Esophagus muscularis mucosa (tissue), 4 donors: ENCODE measurements at regions not wholly inside any gene's neighbourhood (a gene's known extent, or its start where the extent isn't known, plus 50 kb on each side); places are given as distances from the start of the nearest gene placed in this dataset.

Source experiments
- DNase-seq: peaks from one replicate; pipeline ENCODE4 v3.0.0-alpha.2; 2017; ENCODE audit errors: extremely low spot score
- H3K27ac ChIP-seq, 4 donors: fragments of 200-600 bp; sonication (generic); replicated peaks in 1 of 4; 1 replicate in 3 of 4; 2 replicates in 1 of 4; pipeline ENCODE4 v1.5.1; 2016 to 2019; ENCODE audit warnings: mild to moderate bottlenecking in 1 of 4
- H3K27me3 ChIP-seq, 4 donors: fragments of 200-600 bp; sonication (generic); one replicate each; pipeline versions ENCODE4 v1.5.1 to v1.6.0; 2016 to 2019
- H3K36me3 ChIP-seq, 4 donors: fragments of 200-600 bp; sonication (generic); one replicate each; pipeline ENCODE4 v1.5.1; 2016 to 2019
- H3K4me1 ChIP-seq, 4 donors: fragments of 200-600 bp; sonication (generic); one replicate each; pipeline ENCODE4 v1.5.1; 2016 to 2019
- H3K4me3 ChIP-seq, 4 donors: fragments of 200-600 bp; sonication (generic); 1 replicate in 2 of 4; 2 replicates in 2 of 4; pipeline ENCODE4 v1.5.1; 2016 to 2019; ENCODE audit warnings: mild to moderate bottlenecking in 4 of 4, moderate library complexity in 1 of 4
- H3K9me3 ChIP-seq, 4 donors: fragments of 200-600 bp; sonication (generic); 1 replicate in 3 of 4; 2 replicates in 1 of 4; pipeline ENCODE4 v1.5.1; 2016 to 2019
- CTCF ChIP-seq, 3 experiments: fragments of 200-600 bp in 2 of 3; fragments of 450-650 bp in 1 of 3; sonication (generic) in 2 of 3; IDR thresholded peaks; one replicate each; pipeline ENCODE4 v1.5.1; 2017 to 2019; ENCODE audit warnings: antibody characterized with exemption in 3 of 3, mild to moderate bottlenecking in 2 of 3, moderate library complexity in 1 of 3
- EP300 ChIP-seq: sonication (generic); formaldehyde crosslinking; IDR thresholded peaks from one replicate; pipeline ENCODE4 v1.6.1; 2017; ENCODE audit warnings: antibody characterized with exemption
- POLR2A ChIP-seq: fragments of 450-650 bp; IDR thresholded peaks from one replicate; pipeline ENCODE4 v1.6.1; 2017; ENCODE audit warnings: antibody characterized with exemption, moderate library complexity, mild to moderate bottlenecking, low read depth
- POLR2AphosphoS5 ChIP-seq, 2 donors: sonication (generic); formaldehyde crosslinking; IDR thresholded peaks; one replicate each; pipeline ENCODE4 v1.6.1; 2017; ENCODE audit warnings: antibody characterized with exemption in 2 of 2
- WGBS: methylation state at CpG from one replicate; pipeline ENCODE4 v1.1.5; 2018; 5-methylcytosine and 5-hydroxymethylcytosine counted together
- intact Hi-C: fragments of 100-400 bp; cut with DNase I; formaldehyde crosslinking; loops from one replicate; pipeline ENCODE4 v1.15.1; 2023

DNA sequence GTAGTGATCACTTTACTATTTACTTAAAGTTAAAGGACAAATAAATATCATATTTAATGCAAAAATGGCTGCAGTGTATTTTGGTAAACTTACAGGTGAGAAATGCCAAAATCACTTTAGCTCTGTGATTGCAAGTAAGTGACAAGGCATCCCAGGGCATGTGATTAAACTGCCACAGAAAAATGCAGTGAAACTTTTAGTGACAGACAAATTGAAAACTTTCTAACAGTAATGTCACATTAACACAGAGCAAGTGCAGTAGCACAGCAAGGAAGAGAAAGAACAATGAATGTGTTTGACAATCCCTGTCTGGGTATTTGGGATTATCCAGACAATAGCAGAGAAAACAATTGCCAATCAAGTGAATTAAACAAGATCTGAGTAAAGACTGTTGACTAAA, 606.8 kb downstream of the SLCO4C1 start:
- TF ChIP-seq POLR2A = no peak
- TF ChIP-seq EP300 = no peak
- no peak for TF ChIP-seq POLR2AphosphoS5 (IDR thresholded peaks at IDR 0.05)
- TF ChIP-seq CTCF (IDR thresholded peaks at IDR 0.05) = no peak
- intact Hi-C loops = no loop called here
- Histone ChIP-seq H3K4me3 (no peak overlapping the region), H3K9me3 (no peaks in the 10 kb centered on the region), H3K27me3 (no peaks in the 10 kb centered on the region), H3K4me1 (no peaks in the 10 kb centered on the region), H3K27ac (no peak overlapping the region), H3K36me3 (no peaks in the 10 kb centered on the region)
- DNase-seq = no peak

- Histone ChIP-seq H3K4me1 (no peaks in the 10 kb centered on the region), H3K36me3 (no peaks in the 10 kb centered on the region), H3K4me3 (no peak overlapping the region), H3K9me3 (no peaks in the 10 kb centered on the region), H3K27me3 (no peaks in the 10 kb centered on the region), H3K27ac (no peak overlapping the region)
- TF ChIP-seq CTCF (IDR thresholded peaks at IDR 0.05) = no peak
- TF ChIP-seq EP300 = no peak
- TF ChIP-seq POLR2AphosphoS5 (IDR thresholded peaks at IDR 0.05) = no peak
- TF ChIP-seq POLR2A = no peak
- intact Hi-C loops = no loop called here
- no peak for DNase-seq
Observed at GRCh38 chr5:101688156-101688555, 607.9 kb downstream of the SLCO4C1 start.

GRCh38 chr5:101687349-101687985, 608.6 kb downstream of the SLCO4C1 start:
- Histone ChIP-seq H3K4me1 (no peaks in the 10 kb centered on the region), H3K27ac (no peak overlapping the region), H3K36me3 (no peaks in the 10 kb centered on the region), H3K4me3 (no peak overlapping the region), H3K9me3 (no peaks in the 10 kb centered on the region), H3K27me3 (no peaks in the 10 kb centered on the region)
- TF ChIP-seq POLR2AphosphoS5 (IDR thresholded peaks at IDR 0.05) = no peak
- no peak for TF ChIP-seq EP300
- TF ChIP-seq CTCF (IDR thresholded peaks at IDR 0.05) = no peak
- TF ChIP-seq POLR2A = no peak
- no peak for DNase-seq
- intact Hi-C loops = no loop called here

DNA sequence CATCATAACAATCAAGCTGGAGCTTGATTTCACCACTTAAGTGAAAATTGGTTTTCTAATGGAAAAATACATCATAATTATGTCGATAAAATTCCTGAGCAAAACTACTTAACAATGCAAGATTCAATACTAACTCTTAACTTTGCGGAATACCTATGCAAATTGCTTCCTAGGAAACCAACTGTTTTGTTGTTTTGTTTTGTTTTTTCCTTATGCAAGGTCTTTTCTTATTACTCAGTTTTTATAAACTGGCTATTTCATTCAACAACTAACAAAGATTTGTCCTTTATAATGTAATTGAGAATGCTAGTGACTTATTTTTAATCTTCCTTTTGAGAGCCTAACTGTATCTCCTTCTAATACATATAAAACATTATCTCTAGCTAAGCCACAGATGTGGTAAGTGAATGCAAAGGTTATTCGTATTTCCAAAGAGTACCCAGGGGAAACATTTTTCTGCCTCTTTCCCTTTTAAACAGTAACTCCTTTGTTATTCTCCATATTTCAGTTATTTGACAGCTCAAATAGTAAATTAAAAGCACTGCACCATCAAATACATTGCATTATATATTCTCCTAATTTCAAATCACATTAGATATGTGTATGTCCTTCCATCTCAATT, 609.4 kb downstream of the SLCO4C1 start:
- TF ChIP-seq POLR2AphosphoS5 (IDR thresholded peaks at IDR 0.05) (no peak), EP300 (no peak), CTCF (IDR thresholded peaks at IDR 0.05) (no peak), POLR2A (no peak)
- Histone ChIP-seq H3K4me1 (no peaks in the 10 kb centered on the region), H3K4me3 (no peak overlapping the region), H3K27me3 (no peaks in the 10 kb centered on the region), H3K27ac (no peak overlapping the region), H3K36me3 (no peaks in the 10 kb centered on the region), H3K9me3 (no peaks in the 10 kb centered on the region)
- DNase-seq = no peak
- intact Hi-C loops = no loop called here
- WGBS = 66% methylated on average over 3 of the region's 3 CpGs

GRCh38 chr5:101679816-101680215, 616.3 kb downstream of the SLCO4C1 start:
- no peak overlapping the region for H3K27ac ChIP-seq
- H3K4me3 ChIP-seq = no peak overlapping the region
- WGBS = 77% methylated on average over 2 of the region's 2 CpGs
- H3K36me3 ChIP-seq = no peaks in the 10 kb centered on the region
- peaks cover 0 to 4% (median 2%) of the 10 kb centered on the region in 4 donors for H3K4me1 ChIP-seq
- H3K27me3 ChIP-seq = no peaks in the 10 kb centered on the region
- TF ChIP-seq CTCF (IDR thresholded peaks at IDR 0.05) (no peak), POLR2AphosphoS5 (IDR thresholded peaks at IDR 0.05) (no peak), EP300 (no peak), POLR2A (no peak)
- no peak for DNase-seq
- no peaks in the 10 kb centered on the region for H3K9me3 ChIP-seq
- intact Hi-C loops = no loop called here
